ENCODE measurements at regions not wholly inside any gene's neighbourhood (a gene's known extent, or its start where the extent isn't known, plus 50 kb on each side); places are given as distances from the start of the nearest gene placed in this dataset.

- TF ChIP-seq TARDBP (IDR thresholded peaks at IDR 0.05) = no peak
- no peak for TF ChIP-seq HDGF (IDR thresholded peaks at IDR 0.05; ENCODE audit: borderline replicate concordance)
- TF ChIP-seq NFRKB (IDR thresholded peaks at IDR 0.05) = no peak
- no peak for TF ChIP-seq CTBP1 (IDR thresholded peaks at IDR 0.05; ENCODE audit: borderline replicate concordance)
- TF ChIP-seq FOXK2 (IDR thresholded peaks at IDR 0.05) = no peak
- no peak for TF ChIP-seq ARNT (IDR thresholded peaks at IDR 0.05)
- TF ChIP-seq BHLHE40 (IDR thresholded peaks at IDR 0.05; ENCODE audit: borderline replicate concordance) = no peak
- TF ChIP-seq ELF4 (IDR thresholded peaks at IDR 0.05) = no peak
- TF ChIP-seq FOXA1 (IDR thresholded peaks at IDR 0.05) = no peak
- TF ChIP-seq LEF1 (IDR thresholded peaks at IDR 0.05; ENCODE audit: borderline replicate concordance) = no peak
- TF ChIP-seq L3MBTL2 (conservative IDR thresholded peaks at IDR 0.05) = no peak
- DNase-seq (ENCODE audit: extremely low spot score) = no peak
- ChIA-PET POLR2A (no interaction called here), CTCF (no interaction called here)
Measured at GRCh38 chr7:42381161-42381560, 144.2 kb upstream of the GLI3 start.

GRCh38 chr7:42380401-42380800 lies 143.4 kb upstream of the GLI3 start:
- POLR2A ChIA-PET = no interaction called here
- CTCF ChIA-PET = no interaction called here
- no peak for DNase-seq (ENCODE audit: extremely low spot score)
- TF ChIP-seq ELF4 (IDR thresholded peaks at IDR 0.05) = no peak
- TF ChIP-seq TARDBP (IDR thresholded peaks at IDR 0.05) = no peak
- no peak for TF ChIP-seq ARNT (IDR thresholded peaks at IDR 0.05)
- TF ChIP-seq PKNOX1 (IDR thresholded peaks at IDR 0.05) = no peak
- no peak for TF ChIP-seq ZNF384 (IDR thresholded peaks at IDR 0.05)
- TF ChIP-seq FOXK2 (IDR thresholded peaks at IDR 0.05) = no peak
- TF ChIP-seq FOXM1 (IDR thresholded peaks at IDR 0.05; ENCODE audit: borderline replicate concordance) = no peak
- no peak for TF ChIP-seq NFRKB (IDR thresholded peaks at IDR 0.05)
- no peak for TF ChIP-seq SUZ12 (IDR thresholded peaks at IDR 0.05)
- no peak for TF ChIP-seq BHLHE40 (IDR thresholded peaks at IDR 0.05; ENCODE audit: borderline replicate concordance)
- TF ChIP-seq LEF1 (IDR thresholded peaks at IDR 0.05; ENCODE audit: borderline replicate concordance) = no peak
- TF ChIP-seq FOXA1 (IDR thresholded peaks at IDR 0.05) = no peak
- no peak for TF ChIP-seq HDGF (IDR thresholded peaks at IDR 0.05; ENCODE audit: borderline replicate concordance)

GRCh38 chr7:42378149-42378548 lies 141.1 kb upstream of the GLI3 start:
- POLR2A ChIA-PET = no interaction called here
- TF ChIP-seq PKNOX1 (IDR thresholded peaks at IDR 0.05) (no peak), NFRKB (IDR thresholded peaks at IDR 0.05) (no peak), FOXM1 (IDR thresholded peaks at IDR 0.05; ENCODE audit: borderline replicate concordance) (no peak), L3MBTL2 (conservative IDR thresholded peaks at IDR 0.05) (no peak), ZNF384 (IDR thresholded peaks at IDR 0.05) (no peak), LEF1 (IDR thresholded peaks at IDR 0.05; ENCODE audit: borderline replicate concordance) (no peak), FOXK2 (IDR thresholded peaks at IDR 0.05) (no peak), CTBP1 (IDR thresholded peaks at IDR 0.05; ENCODE audit: borderline replicate concordance) (no peak), HDGF (IDR thresholded peaks at IDR 0.05; ENCODE audit: borderline replicate concordance) (no peak), SP1 (IDR thresholded peaks at IDR 0.05) (no peak), ELF4 (IDR thresholded peaks at IDR 0.05) (no peak), FOXA1 (IDR thresholded peaks at IDR 0.05) (no peak), ARNT (IDR thresholded peaks at IDR 0.05) (no peak)

GRCh38 chr7:42373285-42373684 lies 136.3 kb upstream of the GLI3 start:
- ChIA-PET CTCF (no interaction called here), POLR2A (no interaction called here)
- DNase-seq (ENCODE audit: extremely low spot score) = no peak
- no peak for TF ChIP-seq NFRKB (IDR thresholded peaks at IDR 0.05)

More at GRCh38 chr7:42378149-42378548, 141.1 kb upstream of the GLI3 start:
- DNase-seq (ENCODE audit: extremely low spot score) = no peak
- CTCF ChIA-PET = interaction anchor here (0.6 to 1.1 kb wide), 2 partner anchors 11 to 394 kb away, joined by 3 to 4 read pairs; no protein-coding TSS in a partner anchor

DNA sequence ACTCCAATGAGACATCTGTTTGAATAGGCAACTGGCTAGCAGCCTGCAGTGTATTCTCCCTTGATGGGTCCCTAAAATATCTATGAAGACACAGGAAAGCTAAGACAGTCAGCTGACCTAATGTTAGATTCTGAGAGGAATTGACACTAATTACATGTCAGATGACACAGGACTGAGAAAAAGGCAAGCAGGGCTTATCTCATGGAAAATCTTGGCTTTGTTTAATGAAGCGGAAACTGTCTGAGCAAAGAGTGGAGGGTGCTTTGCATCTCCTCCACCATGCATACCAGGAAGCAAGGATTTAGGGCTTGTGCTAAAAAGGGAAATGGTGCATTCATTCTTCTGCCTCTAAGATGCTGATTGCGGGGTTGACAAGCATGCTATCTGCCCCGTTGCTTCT lies 135.5 kb upstream of the GLI3 start:
- TF ChIP-seq TARDBP (IDR thresholded peaks at IDR 0.05) = no peak
- no peak for TF ChIP-seq ZNF384 (IDR thresholded peaks at IDR 0.05)
- no peak for TF ChIP-seq ELF4 (IDR thresholded peaks at IDR 0.05)
- no peak for TF ChIP-seq SUZ12 (IDR thresholded peaks at IDR 0.05)
- TF ChIP-seq FOXA1 (IDR thresholded peaks at IDR 0.05) = no peak
- TF ChIP-seq FOXM1 (IDR thresholded peaks at IDR 0.05; ENCODE audit: borderline replicate concordance) = no peak
- no peak for TF ChIP-seq SP1 (IDR thresholded peaks at IDR 0.05)
- TF ChIP-seq ARNT (IDR thresholded peaks at IDR 0.05) = no peak
- TF ChIP-seq NFRKB (IDR thresholded peaks at IDR 0.05) = no peak
- TF ChIP-seq PKNOX1 (IDR thresholded peaks at IDR 0.05) = no peak
- no peak for TF ChIP-seq L3MBTL2 (conservative IDR thresholded peaks at IDR 0.05)
- TF ChIP-seq CTBP1 (IDR thresholded peaks at IDR 0.05; ENCODE audit: borderline replicate concordance) = no peak
- TF ChIP-seq BHLHE40 (IDR thresholded peaks at IDR 0.05; ENCODE audit: borderline replicate concordance) = no peak
- no peak for TF ChIP-seq FOXK2 (IDR thresholded peaks at IDR 0.05)
- TF ChIP-seq HDGF (IDR thresholded peaks at IDR 0.05; ENCODE audit: borderline replicate concordance) = no peak
- no peak for TF ChIP-seq LEF1 (IDR thresholded peaks at IDR 0.05; ENCODE audit: borderline replicate concordance)
- POLR2A ChIA-PET = no interaction called here
- no peak for DNase-seq (ENCODE audit: extremely low spot score)
- CTCF ChIA-PET = no interaction called here

GRCh38 chr7:42359946-42360345 lies 122.9 kb upstream of the GLI3 start:
- POLR2A ChIA-PET = no interaction called here
- CTCF ChIA-PET = no interaction called here
- DNase-seq (ENCODE audit: extremely low spot score) = no peak
- TF ChIP-seq NFRKB (IDR thresholded peaks at IDR 0.05) (no peak), ARNT (IDR thresholded peaks at IDR 0.05) (no peak), SUZ12 (IDR thresholded peaks at IDR 0.05) (no peak), ELF4 (IDR thresholded peaks at IDR 0.05) (no peak), CTBP1 (IDR thresholded peaks at IDR 0.05; ENCODE audit: borderline replicate concordance) (no peak), FOXK2 (IDR thresholded peaks at IDR 0.05) (no peak), L3MBTL2 (conservative IDR thresholded peaks at IDR 0.05) (no peak), PKNOX1 (IDR thresholded peaks at IDR 0.05) (no peak), SP1 (IDR thresholded peaks at IDR 0.05) (no peak), BHLHE40 (IDR thresholded peaks at IDR 0.05; ENCODE audit: borderline replicate concordance) (no peak), ZNF384 (IDR thresholded peaks at IDR 0.05) (no peak), LEF1 (IDR thresholded peaks at IDR 0.05; ENCODE audit: borderline replicate concordance) (no peak), TARDBP (IDR thresholded peaks at IDR 0.05) (no peak), FOXM1 (IDR thresholded peaks at IDR 0.05; ENCODE audit: borderline replicate concordance) (no peak)

All from HEK293T (cell line).